Liver (tissue), 8 donors: ENCODE measurements at regions not wholly inside any gene's neighbourhood (a gene's known extent, or its start where the extent isn't known, plus 50 kb on each side); places are given as distances from the start of the nearest gene placed in this dataset.

Source experiments
- DNase-seq: peaks from one replicate; pipeline ENCODE4 v3.0.0-alpha.2; 2017; ENCODE audit warnings: low spot score
- H3K27ac ChIP-seq, 2 donors: one replicate each; pipeline ENCODE4 v1.7.0; 2013; ENCODE audit warnings: inconsistent platforms in 2 of 2, low read length in 2 of 2, control low read depth in 1 of 2, low read depth in 1 of 2, mild to moderate bottlenecking in 1 of 2
- H3K27me3 ChIP-seq, 4 donors: one replicate each; pipeline versions ENCODE4 v1.6.1 to v1.7.0; 2013; ENCODE audit warnings: low read length in 3 of 4, inconsistent platforms in 1 of 4, mild to moderate bottlenecking in 1 of 4, moderate library complexity in 1 of 4; ENCODE audit not compliant: control insufficient read depth in 4 of 4, insufficient read depth in 4 of 4
- H3K36me3 ChIP-seq, 4 donors: one replicate each; pipeline versions ENCODE4 v1.6.1 to v1.7.0; 2013; ENCODE audit warnings: low read length in 3 of 4, mild to moderate bottlenecking in 3 of 4, low read depth in 1 of 4, moderate library complexity in 1 of 4; ENCODE audit not compliant: control insufficient read depth in 4 of 4, insufficient read depth in 3 of 4
- H3K4me1 ChIP-seq, 4 donors: one replicate each; pipeline versions ENCODE4 v1.6.1 to v1.7.0; 2013; ENCODE audit warnings: low read length in 3 of 4, mild to moderate bottlenecking in 3 of 4, moderate library complexity in 1 of 4; ENCODE audit not compliant: control insufficient read depth in 4 of 4, insufficient read depth in 4 of 4
- H3K4me3 ChIP-seq, 3 donors: one replicate each; pipeline versions ENCODE4 v1.6.1 to v1.7.0; 2013; ENCODE audit warnings: low read length in 3 of 3, control low read depth in 1 of 3, low read depth in 1 of 3, mild to moderate bottlenecking in 1 of 3
- H3K9ac ChIP-seq, 2 donors: one replicate each; pipeline ENCODE4 v1.7.0; 2013; ENCODE audit warnings: low read length in 2 of 2, mild to moderate bottlenecking in 2 of 2, moderate library complexity in 2 of 2, control low read depth in 1 of 2, low read depth in 1 of 2
- H3K9me3 ChIP-seq, 4 donors: one replicate each; pipeline versions ENCODE4 v1.6.1 to v1.7.0; 2013; ENCODE audit warnings: low read length in 3 of 4; ENCODE audit not compliant: control insufficient read depth in 4 of 4
- ATF3 ChIP-seq: IDR thresholded peaks from 2 replicates; pipeline ENCODE4 v1.6.1; 2016; ENCODE audit warnings: antibody characterized with exemption
- CTCF ChIP-seq: fragments of 150-350 bp; IDR thresholded peaks from 2 replicates; pipeline ENCODE4 v1.5.1; 2017; ENCODE audit warnings: improper control_type of control experiment, low read depth, low read length; ENCODE audit not compliant: missing input control
- EGR1 ChIP-seq, 2 donors: IDR thresholded peaks; 2 replicates each; pipeline ENCODE4 v1.6.1; 2016 to 2018; ENCODE audit warnings: antibody characterized with exemption in 2 of 2, low read depth in 2 of 2
- FOXA1 ChIP-seq: IDR thresholded peaks from 2 replicates; pipeline ENCODE4 v1.6.1; 2016; ENCODE audit warnings: antibody characterized with exemption
- GABPA ChIP-seq, 2 donors: IDR thresholded peaks in 1 of 2; conservative IDR thresholded peaks in 1 of 2; 2 replicates each; pipeline ENCODE4 v1.6.1; 2016; ENCODE audit warnings: antibody characterized with exemption in 2 of 2, mild to moderate bottlenecking in 1 of 2, moderate library complexity in 1 of 2
- HNF4A ChIP-seq, 2 donors: conservative IDR thresholded peaks; 2 replicates each; pipeline ENCODE4 v1.6.1; 2016; ENCODE audit warnings: antibody characterized with exemption in 2 of 2, mild to moderate bottlenecking in 2 of 2
- HNF4G ChIP-seq: IDR thresholded peaks from 2 replicates; pipeline ENCODE4 v1.6.1; 2016; ENCODE audit warnings: antibody characterized with exemption
- JUND ChIP-seq, 2 donors: IDR thresholded peaks; 2 replicates each; pipeline ENCODE4 v1.6.1; 2016; ENCODE audit warnings: antibody characterized with exemption in 2 of 2
- MAX ChIP-seq: IDR thresholded peaks from 2 replicates; pipeline ENCODE4 v1.6.1; 2016; ENCODE audit warnings: antibody characterized with exemption
- NR2F2 ChIP-seq: IDR thresholded peaks from 2 replicates; pipeline ENCODE4 v1.6.1; 2016; ENCODE audit warnings: antibody characterized with exemption
- RAD21 ChIP-seq, 2 donors: IDR thresholded peaks; 2 replicates each; pipeline ENCODE4 v1.6.1; 2016; ENCODE audit warnings: antibody characterized with exemption in 2 of 2, mild to moderate bottlenecking in 2 of 2
- REST ChIP-seq: IDR thresholded peaks from 2 replicates; pipeline ENCODE4 v1.6.1; 2016; ENCODE audit warnings: antibody characterized with exemption, mild to moderate bottlenecking
- RXRA ChIP-seq, 2 donors: IDR thresholded peaks; 2 replicates each; pipeline ENCODE4 v1.6.1; 2017 to 2018; ENCODE audit warnings: antibody characterized with exemption in 2 of 2, mild to moderate bottlenecking in 1 of 2
- SP1 ChIP-seq: IDR thresholded peaks from 2 replicates; pipeline ENCODE4 v1.6.1; 2018; ENCODE audit warnings: antibody characterized with exemption, mild to moderate bottlenecking
- TAF1 ChIP-seq: conservative IDR thresholded peaks from 2 replicates; pipeline ENCODE4 v1.6.1; 2016; ENCODE audit warnings: antibody characterized with exemption, mild to moderate bottlenecking
- YY1 ChIP-seq: IDR thresholded peaks from 2 replicates; pipeline ENCODE4 v1.6.1; 2016; ENCODE audit warnings: antibody characterized with exemption, mild to moderate bottlenecking
- WGBS: extraction: QIAGEN DNeasy Blood & Tissue Kit; methylation state at CpG from one replicate; pipeline ENCODE4 v1.1.7; 2013; 5-methylcytosine and 5-hydroxymethylcytosine counted together
- donor health status: healthy.
- donor health status: healthy.
- donor health status: healthy.
- donor health status: healthy.
- donor health status: healthy.

- no peak for DNase-seq
- H3K4me3 ChIP-seq = no peak overlapping the region
- TF ChIP-seq HNF4A (conservative IDR thresholded peaks at IDR 0.05) (no peak), CTCF (no peak), YY1 (no peak)
- no peak overlapping the region for H3K9ac ChIP-seq
- no peaks in the 10 kb centered on the region for H3K36me3 ChIP-seq
- peaks cover 3 to 5% (median 5%) of the 10 kb centered on the region in 4 donors for H3K9me3 ChIP-seq
- H3K27ac ChIP-seq = no peak overlapping the region
- no peaks in the 10 kb centered on the region for H3K4me1 ChIP-seq
- no peaks in the 10 kb centered on the region for H3K27me3 ChIP-seq
- WGBS = 22% methylated on average over 1 of the region's 1 CpG
Observed at GRCh38 chr21:17195976-17196375, 316.9 kb upstream of the CXADR start.

- no peak overlapping the region for H3K27ac ChIP-seq
- no peaks in the 10 kb centered on the region for H3K27me3 ChIP-seq
- H3K4me1 ChIP-seq = no peaks in the 10 kb centered on the region
- H3K4me3 ChIP-seq = no peak overlapping the region
- peaks cover 0 to 3% (median 0%) of the 10 kb centered on the region in 4 donors for H3K9me3 ChIP-seq
- 55% methylated on average over 2 of the region's 2 CpGs for WGBS
- DNase-seq = no peak
- TF ChIP-seq TAF1 (no peak), SP1 (no peak), CTCF (no peak), HNF4G (no peak), JUND (IDR thresholded peaks at IDR 0.05) (no peak), FOXA1 (no peak)
- H3K36me3 ChIP-seq = no peaks in the 10 kb centered on the region
- no peak overlapping the region for H3K9ac ChIP-seq
Observed at GRCh38 chr21:17196623-17197022, 316.2 kb upstream of the CXADR start.

- H3K27ac ChIP-seq = no peak overlapping the region
- TF ChIP-seq ATF3 (no peak), RAD21 (IDR thresholded peaks at IDR 0.05) (no peak), YY1 (no peak), EGR1 (IDR thresholded peaks at IDR 0.05; ENCODE audit: low read depth in 2 of 2) (no peak), JUND (IDR thresholded peaks at IDR 0.05) (no peak), SP1 (no peak), NR2F2 (no peak), FOXA1 (no peak), MAX (no peak), TAF1 (no peak), HNF4A (conservative IDR thresholded peaks at IDR 0.05) (no peak), REST (no peak), GABPA (IDR thresholded peaks at IDR 0.05 in 1 of 2, conservative IDR thresholded peaks at IDR 0.05 in 1 of 2) (no peak), RXRA (IDR thresholded peaks at IDR 0.05) (no peak), CTCF (no peak)
- DNase-seq = no peak
- H3K4me3 ChIP-seq = no peak overlapping the region
- no peaks in the 10 kb centered on the region for H3K4me1 ChIP-seq
- no peaks in the 10 kb centered on the region for H3K36me3 ChIP-seq
- 29% methylated on average over 1 of the region's 1 CpG for WGBS
- H3K9ac ChIP-seq = no peak overlapping the region
- no peaks in the 10 kb centered on the region for H3K27me3 ChIP-seq
- H3K9me3 ChIP-seq = no peaks in the 10 kb centered on the region
Observed at GRCh38 chr21:17197996-17198395, 314.8 kb upstream of the CXADR start.
